GM19468 (cell line): ENCODE measurements at regions not wholly inside any gene's neighbourhood (a gene's known extent, or its start where the extent isn't known, plus 50 kb on each side); places are given as distances from the start of the nearest gene placed in this dataset.
"Not testable (repeated sequence)": the region's sequence is repeated elsewhere in the genome, so short reads cannot be mapped to it uniquely, and the experiment has no call there.

Experiments
- ATAC-seq: cut with Tn5 transposase; IDR thresholded peaks from one replicate; pipeline ENCODE4 v1.9.1; 2021; ENCODE audit warnings: mild to moderate bottlenecking, moderate library complexity, moderate number of reproducible peaks; ENCODE audit not compliant: unreplicated experiment; ENCODE audit errors: extremely low read depth

DNA sequence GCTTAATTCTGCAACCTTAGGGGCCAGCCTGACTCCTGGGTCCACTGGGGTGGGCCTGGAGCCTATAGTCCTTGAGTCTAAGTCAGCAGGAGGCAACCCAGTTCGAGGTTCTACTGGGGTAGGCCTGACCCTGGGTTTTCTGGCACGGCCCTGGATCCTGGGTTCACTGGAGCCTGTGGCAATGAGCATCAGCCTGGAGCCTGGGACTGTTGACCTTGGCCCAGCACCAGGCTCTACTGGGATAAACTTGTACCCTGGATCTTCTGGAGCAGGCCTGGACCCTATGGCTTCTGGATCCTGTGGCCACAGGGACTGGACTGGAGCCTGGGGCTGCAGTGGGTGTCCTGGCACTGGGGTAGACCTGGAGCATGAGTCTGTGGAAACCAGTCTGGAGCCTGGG lies 874.3 kb upstream of the INTU start:
- ATAC-seq, result no peak

DNA sequence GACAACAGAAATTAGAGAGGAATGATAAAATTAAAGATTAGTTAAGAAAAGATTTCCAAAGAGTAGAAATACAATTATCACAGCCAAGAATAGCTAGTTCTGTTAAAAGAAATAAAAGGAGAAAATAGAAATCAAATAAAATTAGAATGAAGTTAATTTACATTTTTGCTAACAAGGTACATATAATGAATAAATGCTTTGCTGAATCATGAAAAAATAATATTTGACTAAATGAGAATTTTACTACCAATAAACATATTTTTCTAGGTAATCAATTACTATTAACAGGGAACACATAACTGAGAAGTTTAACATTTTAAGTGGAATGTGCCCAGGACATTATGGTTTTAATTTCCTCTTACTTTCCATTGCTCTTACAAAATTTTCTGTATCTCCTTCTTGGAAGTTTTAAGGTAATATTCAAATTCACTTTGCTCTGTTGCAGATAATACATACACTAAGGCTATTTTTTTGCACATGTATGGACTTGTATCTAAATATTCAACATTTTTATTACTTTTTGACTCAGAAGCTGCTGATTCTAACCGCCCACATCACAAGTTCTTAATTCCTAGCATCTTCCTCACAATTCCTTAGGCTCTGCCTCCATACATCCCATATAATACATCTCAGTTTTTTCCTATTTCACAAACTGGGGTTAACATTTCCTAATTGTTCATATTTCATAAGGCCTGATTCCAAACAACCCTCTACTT lies 870.7 kb upstream of the INTU start:
- no peak for ATAC-seq

DNA sequence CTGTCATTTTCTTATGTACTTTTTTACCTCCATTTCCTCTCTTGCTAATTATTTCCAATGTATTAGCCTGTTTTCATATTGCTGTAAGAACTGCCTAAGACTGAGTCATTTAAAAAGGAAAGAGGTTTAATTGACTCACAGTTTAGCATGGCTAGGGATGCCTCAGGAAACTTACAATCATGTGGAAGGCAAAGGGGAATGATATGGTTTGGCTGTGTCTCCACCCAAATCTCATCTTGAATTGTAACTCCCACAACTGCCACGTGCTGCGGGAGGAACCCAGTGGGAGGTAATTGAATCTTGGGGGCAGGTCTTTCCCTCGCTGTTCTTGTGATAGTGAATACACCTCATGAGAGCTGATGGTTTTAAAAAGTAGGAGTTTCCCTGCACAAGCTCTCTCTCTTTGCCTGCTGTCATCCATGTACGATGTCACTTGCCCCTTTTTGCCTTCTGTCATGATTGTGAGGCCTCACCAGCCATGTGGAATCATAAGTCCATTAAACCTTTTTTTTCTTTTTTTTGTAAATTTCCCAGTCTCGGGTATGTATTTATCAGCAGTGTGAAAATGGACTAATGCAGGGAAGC lies 870.0 kb upstream of the INTU start:
- ATAC-seq, result no peak

DNA sequence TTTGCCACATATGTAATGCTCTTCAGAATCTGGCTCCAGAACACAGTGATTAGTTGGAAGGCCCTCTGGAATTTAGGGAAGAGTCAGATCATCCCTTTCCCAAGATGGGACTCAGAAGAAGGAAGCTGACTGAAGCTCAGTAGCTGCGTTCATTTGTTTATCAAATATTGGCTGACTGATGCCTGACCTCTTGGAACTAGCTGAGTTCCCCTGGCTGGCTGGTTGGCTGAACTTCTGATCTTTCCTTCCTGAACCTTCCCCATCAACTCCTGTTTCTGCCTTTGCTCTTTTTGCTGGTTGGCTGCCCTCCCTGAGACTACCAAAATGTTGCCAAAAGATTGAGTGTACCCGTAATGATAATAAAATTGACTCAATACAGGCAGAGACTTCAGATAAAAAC lies 866.5 kb upstream of the INTU start:
- ATAC-seq, result no peak

DNA sequence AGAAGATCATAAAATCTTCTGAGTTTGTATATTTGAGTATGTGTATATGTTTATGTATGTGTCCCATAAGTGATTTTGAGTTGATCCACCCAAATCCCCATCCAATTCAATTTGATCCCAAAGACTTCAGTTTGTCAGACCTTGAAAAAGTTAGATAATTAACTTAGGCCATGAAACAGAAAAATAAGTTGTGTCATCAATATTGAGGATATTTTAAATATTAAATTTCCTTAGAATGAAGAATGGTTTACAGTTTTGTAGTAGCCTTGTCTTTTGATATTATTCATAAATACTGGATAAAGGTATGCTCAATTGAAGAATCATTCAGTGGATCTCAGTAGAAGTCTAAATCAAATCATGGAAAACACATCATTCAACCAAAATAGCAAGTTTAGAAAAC lies 864.4 kb upstream of the INTU start:
- no peak for ATAC-seq

DNA sequence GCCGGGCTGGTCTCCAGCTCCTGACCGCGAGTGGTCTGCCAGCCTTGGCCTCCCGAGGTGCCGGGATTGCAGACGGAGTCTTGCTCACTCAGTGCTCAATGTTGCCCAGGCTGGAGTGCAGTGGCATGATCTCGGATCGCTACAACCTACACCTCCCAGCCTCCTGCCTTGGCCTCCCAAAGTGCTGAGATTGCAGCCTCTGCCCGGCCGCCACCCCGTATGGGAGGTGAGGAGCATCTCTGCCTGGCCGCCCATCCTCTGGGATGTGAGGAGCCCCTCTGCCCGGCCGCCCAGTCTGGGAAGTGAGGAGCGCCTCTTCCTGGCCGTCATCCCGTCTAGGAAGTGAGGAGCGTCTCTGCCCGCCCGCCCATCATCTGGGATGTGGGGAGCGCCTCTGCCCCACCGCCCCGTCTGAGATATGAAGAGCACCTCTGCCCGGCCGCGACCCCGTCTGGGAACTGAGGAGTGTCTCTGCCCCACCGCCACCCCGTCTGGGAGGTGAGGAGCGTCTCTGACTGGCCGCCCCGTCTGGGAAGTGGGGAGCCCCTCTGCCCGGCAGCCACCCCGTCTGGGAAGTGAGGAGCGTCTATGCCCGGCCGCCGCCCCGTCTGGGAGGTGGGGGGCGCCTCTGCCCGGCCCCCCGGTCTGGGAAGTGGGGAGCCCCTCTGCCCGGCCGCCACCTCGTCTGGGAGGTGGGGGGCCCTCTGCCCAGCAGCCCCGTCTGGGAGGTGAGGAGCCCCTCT lies 861.8 kb upstream of the INTU start:
- ATAC-seq, result not testable (repeated sequence)

DNA sequence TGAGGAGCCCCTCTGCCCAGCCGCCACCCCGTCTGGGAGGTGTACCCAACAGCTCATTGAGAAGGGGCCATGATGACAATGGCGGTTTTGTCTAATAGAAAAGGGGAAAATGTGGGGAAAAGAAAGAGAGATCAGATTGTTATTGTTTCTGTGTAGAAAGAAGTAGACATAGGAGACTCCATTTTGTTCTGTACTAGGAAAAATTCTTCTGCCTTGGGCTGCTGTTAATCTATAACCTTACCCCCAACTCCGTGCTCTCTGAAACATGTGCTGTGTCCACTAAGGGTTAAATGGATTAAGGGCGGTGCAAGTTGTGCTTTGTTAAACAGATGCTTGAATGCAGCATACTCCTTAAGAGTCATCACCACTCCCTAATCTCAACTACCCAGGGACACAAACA lies 861.1 kb upstream of the INTU start:
- not testable (repeated sequence) for ATAC-seq

DNA sequence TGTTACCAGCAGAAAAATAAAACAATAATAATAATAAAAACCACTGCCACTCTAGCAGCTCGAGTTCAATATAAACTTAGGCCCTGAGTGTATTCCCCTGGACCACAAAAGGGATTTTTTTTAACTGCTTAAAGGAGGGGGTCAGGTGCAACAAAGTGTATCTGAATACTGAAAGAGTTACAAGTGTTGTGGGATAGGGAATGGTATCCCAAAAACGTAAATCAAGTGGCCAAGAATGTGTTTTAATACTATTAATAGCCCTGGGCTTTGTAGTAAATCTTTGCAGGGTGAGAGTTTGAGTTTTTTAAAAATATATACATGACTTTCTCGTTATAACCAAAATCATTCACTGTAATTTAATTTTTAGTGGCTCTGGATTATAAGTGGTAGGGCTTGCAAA lies 860.1 kb upstream of the INTU start:
- no peak for ATAC-seq

DNA sequence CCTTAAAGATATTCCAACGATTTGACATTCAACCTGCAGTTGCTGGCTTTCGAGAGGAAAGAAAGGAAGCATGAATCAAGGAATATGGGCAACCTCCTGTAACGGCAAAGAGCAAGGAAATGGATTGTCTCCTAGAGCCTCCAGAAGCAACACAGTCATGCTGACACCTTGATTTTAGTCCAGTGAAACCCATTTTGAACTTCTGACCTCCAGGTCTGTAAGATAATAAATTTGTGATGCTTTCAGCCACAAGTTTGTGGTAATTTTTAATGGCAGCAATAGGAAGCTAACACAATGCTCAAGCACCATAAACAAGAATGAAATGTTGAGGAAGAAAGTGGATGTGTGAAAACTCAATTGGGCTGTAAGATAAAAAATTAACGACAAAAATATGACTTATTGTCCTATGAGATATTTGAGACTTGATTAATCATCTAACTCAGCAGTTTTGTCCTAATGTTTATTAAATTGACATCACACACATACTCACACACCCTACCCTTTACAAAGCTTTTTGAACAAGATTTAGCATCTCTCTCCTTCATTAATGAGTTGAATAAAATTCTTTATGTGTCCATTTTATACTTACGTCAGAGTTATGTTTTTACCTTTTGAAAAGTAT lies 857.2 kb upstream of the INTU start:
- ATAC-seq, result no peak

DNA sequence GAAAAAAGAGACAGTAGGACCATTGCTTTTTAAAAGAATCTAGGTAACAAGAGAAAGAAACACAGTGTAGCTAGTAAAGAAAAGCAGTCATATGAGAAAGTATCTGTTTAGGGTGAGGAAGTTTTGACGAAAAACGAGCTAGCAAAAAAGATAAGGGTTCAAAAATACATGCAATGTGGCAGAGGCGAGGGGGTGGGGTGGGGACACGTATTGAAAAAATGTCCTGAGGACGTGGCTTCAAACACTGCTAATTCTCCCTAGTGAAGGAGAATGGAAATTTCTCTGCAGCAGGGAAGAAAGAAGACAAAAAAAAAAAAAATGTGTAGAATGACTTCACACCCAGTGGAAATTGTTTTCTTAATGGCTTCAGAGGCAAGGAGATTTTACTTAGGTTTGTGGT lies 856.4 kb upstream of the INTU start:
- no peak for ATAC-seq

DNA sequence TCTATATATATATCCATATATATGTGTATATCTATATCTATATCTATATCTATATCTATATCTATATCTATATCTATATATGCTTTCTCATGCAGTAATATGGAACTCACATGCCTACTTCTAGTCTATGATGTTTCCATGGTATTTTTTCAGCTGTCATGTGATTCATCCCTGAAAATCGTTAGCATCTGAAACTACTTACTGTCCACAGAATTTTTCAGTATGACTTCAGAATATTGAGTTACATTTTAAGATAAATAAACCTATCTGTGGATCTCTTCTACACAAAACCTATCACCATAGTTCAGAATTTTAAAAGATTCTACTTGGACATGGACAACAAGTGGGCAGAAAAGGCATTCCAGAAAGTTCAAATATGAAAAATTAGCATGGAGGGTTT lies 855.1 kb upstream of the INTU start:
- ATAC-seq, result no peak

DNA sequence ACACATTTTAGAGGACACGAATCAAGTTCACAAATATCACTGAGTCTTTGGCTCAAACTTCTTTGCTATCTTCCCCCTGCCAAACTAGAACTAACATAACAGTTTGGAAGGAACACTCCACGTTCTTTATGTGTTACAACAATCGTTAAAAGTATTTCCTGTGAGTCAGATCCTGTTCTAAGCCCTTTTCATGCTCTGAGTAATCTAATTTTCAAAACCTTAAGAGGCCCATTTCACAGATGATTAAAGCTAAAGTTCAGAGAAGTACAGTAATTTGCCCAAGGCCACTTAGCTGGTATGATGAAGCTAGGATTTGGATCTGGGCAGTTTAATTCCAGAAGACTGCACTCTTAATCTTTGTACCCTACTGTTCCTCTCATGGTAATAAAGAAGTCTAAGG lies 854.4 kb upstream of the INTU start:
- ATAC-seq, result no peak

DNA sequence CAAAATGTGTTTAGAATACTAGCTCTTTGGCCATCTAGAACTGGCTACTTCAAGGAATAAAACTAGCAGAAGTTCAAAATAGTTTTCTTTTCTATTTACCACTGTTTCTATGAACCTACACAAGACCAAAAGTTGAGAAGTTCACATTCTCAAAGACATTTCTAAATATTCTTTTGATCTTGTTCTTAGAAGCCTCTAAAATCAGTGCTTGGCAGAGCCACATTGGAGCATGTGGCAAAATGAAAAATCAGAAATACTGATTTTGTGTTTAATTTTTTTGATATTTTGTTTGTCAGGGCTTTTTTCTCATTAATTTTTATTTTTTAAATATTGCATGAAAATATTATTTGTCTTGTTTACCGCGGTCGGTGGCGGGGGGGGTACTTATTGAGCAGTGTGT lies 853.8 kb upstream of the INTU start:
- no peak for ATAC-seq

DNA sequence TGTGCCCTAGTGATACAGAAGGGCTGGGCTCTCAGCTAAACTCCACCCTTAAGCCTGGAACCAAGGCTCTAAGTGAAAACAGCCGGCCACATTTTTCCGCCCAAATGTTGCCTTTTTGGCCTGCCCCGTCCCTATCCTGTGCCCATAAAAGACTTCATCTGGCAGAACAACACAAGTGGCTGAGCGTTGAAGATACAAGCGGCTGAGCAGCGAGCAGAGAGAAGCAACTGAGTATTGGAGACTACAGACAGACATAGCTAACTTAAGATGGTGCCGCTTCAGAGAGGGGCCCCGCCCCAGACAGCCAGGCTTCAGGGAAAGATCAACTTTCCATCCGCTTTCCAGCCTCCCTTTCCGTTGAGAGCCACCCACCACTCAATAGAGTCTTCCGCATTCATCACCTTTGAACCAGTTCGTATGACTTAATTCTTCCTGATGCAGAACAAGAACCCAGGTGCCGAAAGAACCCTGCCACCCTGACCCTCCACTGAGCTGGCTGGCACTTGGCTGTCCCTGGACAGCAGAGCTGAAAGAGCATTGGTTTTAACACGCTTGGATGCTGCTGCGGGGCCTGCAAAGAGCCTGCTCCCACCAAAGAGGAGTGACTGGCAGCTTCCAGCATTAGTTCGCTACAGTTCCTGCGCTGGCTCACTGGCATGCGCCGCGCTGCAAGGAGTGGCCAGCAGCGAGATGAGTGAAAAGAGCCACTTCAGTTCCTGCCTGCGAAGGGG lies 853.2 kb upstream of the INTU start:
- no peak for ATAC-seq

DNA sequence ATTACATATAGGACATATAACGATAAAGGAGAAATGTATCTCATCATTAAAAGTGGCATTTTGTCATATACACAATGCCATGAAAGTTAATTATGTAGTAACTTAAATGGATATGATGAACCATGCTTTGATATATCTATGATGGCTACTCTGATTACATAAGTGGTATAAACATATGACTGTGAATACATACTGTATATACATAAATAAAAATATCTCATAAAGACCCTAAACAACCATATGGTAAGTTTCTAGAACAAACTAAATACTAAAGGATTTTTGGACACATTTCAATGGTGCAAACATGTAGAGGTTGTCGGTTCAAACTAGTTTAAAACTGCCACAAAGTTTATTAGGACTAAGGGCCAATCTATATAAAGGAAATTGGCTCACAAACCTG lies 849.6 kb upstream of the INTU start:
- ATAC-seq, result no peak

DNA sequence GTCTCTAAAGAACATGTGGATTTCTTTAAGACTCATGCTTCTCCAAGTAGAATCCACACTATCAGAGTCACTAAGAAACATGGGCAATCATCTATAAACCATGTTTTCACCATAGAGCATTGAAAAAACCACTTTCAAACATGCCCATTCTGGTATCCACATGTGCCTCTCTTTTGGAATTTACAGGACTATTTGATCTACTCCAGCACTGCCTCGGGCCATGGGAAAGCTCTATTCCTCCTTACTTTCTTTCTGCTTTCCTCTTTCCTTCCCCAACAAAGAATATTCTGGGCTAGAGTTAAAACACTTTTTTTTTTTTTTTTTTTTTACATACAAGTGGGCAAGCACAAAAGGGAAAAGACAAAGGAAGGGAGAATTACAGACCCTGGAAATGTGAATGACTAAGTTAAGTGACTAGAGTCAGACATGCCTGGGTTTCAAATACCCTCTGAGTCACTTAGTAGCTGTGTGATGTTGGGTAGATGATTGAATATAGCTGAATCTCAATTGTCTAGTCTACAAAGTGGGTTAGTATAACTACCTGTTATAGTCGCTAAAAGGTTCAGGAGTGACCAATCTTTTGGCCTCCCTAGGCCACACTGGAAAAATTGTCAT lies 847.7 kb upstream of the INTU start:
- ATAC-seq, result no peak

DNA sequence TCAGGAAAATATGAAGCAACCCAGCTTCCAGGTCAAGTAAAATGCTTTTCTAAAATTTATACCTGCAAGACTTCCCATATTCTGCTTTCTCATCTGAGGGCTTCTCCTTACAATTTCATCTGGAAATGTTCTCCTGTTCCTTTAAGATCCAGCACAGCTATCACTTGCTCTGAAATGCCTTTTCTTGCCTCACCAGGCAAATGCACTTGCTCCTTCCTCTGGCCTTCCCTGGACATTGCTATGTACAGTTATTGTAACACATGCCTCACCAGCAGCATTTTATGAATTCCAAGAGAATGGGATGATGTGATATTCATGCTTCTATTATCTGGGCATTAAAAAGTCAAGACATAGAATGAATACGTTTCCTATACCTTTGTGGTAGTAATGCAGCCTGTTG lies 842.1 kb upstream of the INTU start:
- no peak for ATAC-seq

DNA sequence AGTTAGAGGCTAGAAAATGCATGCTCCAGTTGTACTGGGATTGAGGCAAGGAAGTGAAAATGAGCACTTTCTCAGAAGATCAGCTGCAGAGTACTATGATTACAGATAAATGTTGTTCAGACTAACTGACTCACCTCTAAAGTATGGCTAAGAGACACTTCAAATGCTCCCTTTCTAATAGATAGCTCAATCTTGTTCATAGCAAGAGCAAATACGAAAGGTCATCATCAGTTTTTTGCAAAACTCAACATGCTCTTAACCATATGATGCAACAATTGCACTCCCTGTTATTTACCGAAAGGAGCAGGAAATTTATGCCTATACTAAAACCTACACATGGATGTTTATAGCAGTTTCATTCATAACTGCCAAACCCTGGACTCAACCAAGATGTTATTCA lies 838.4 kb upstream of the INTU start:
- ATAC-seq, result no peak

DNA sequence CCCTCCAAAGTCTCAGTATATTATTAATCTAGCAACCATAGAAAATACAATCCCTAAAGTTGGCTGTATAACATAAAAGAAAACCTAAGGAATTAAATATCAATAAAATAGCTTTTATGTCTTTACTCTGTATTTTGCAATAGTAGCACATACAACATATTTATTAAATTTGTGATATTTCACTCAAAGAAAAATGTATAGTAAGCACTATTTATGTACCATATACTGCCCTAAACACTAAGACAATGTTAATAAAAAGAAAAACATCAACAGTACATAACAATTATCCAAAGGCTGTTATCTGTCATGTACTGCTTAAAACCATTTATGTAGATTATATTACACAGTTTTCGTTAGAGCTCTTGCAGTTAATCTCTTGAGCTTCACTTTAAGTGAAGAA lies 834.5 kb upstream of the INTU start:
- no peak for ATAC-seq

DNA sequence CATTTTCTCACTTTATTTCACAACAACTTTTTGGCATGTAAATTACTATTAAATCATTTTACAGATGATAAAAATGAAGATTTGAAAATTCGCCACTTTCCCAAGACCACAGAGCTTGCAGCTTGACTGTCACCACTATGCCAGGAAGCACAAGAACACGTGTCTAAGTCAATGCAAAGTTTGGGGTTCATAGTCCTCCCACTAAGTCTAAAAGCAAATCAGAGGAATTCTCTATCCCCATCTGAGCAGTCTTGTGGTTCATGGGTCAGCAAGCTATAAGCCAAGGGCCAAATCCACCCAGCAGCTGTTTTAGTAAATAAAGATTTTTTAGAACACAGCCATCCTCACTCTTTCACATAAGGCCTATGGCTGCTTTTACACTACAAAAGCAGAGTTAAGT lies 833.3 kb upstream of the INTU start:
- ATAC-seq, result no peak
